Mesodermal cell (in vitro differentiated cells): ENCODE measurements at regions not wholly inside any gene's neighbourhood (a gene's known extent, or its start where the extent isn't known, plus 50 kb on each side); places are given as distances from the start of the nearest gene placed in this dataset.
"Not testable (repeated sequence)": the region's sequence is repeated elsewhere in the genome, so short reads cannot be mapped to it uniquely, and the experiment has no call there.

Experiments
- H3K27ac ChIP-seq: 2 replicates; pipeline ENCODE4 v1.7.0; 2013; ENCODE audit warnings: mild to moderate bottlenecking, low read depth, low read length, moderate library complexity; ENCODE audit not compliant: severe bottlenecking
- H3K36me3 ChIP-seq: 2 replicates; pipeline ENCODE4 v1.7.1; 2013; ENCODE audit warnings: mild to moderate bottlenecking, low read length, moderate library complexity; ENCODE audit not compliant: control insufficient read depth, insufficient read depth
- H3K4me1 ChIP-seq: one replicate; pipeline ENCODE4 v1.7.1; 2013; ENCODE audit warnings: mild to moderate bottlenecking, low read length; ENCODE audit not compliant: insufficient read depth, control insufficient read depth, poor library complexity, severe bottlenecking
- H3K4me3 ChIP-seq: 2 replicates; pipeline ENCODE4 v1.7.0; 2013; ENCODE audit warnings: low read length, control low read depth, mild to moderate bottlenecking; ENCODE audit not compliant: insufficient read depth, poor library complexity, severe bottlenecking; ENCODE audit errors: extremely low read depth
- H3K9me3 ChIP-seq: 2 replicates; pipeline ENCODE4 v1.7.1; 2013; ENCODE audit warnings: mild to moderate bottlenecking, low read length, moderate library complexity; ENCODE audit not compliant: control insufficient read depth
- WGBS, 2 experiments: methylation state at CpG; one replicate each; pipeline ENCODE4 v1.1.5; 2013; ENCODE audit warnings: missing lambda C conversion rate in 2 of 2; ENCODE audit not compliant: insufficient coverage in 2 of 2; 5-methylcytosine and 5-hydroxymethylcytosine counted together

DNA sequence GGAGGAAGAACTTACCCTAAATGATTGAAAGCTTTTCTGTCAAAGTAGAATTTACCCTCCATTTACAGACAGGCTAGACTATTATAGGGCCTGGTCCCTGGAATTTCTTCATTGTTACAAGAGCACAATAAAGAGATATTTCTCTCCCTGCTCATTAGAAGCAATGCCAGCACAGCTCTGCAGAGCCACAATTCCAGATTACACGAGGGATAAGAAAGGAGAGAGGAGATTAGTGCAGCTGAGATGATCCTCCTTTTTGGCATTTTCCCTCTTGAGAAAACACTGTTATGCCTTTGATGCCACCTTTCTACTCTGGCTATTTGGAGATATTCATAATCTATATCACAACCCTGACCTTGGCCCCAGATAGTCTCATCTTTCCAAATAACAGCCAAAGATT is 1119.5 kb upstream of the TMPRSS15 start:
- Histone ChIP-seq H3K27ac (no peak overlapping the region), H3K4me3 (no peak overlapping the region), H3K4me1 (no peaks in the 10 kb centered on the region), H3K36me3 (no peaks in the 10 kb centered on the region), H3K9me3 (no peaks in the 10 kb centered on the region)
- WGBS, 2 experiments: 67% methylated on average over 1 of the region's 1 CpG; no CpG with 5 or more reads in 1 of the 2 experiments

- Histone ChIP-seq H3K27ac (no peak overlapping the region), H3K36me3 (no peaks in the 10 kb centered on the region), H3K4me3 (no peak overlapping the region), H3K9me3 (no peaks in the 10 kb centered on the region), H3K4me1 (no peaks in the 10 kb centered on the region)
- no CpG with 5 or more reads among the region's 2 CpGs for WGBS, 2 experiments
Measured at GRCh38 chr21:19523746-19524145, 1120.2 kb upstream of the TMPRSS15 start.

DNA sequence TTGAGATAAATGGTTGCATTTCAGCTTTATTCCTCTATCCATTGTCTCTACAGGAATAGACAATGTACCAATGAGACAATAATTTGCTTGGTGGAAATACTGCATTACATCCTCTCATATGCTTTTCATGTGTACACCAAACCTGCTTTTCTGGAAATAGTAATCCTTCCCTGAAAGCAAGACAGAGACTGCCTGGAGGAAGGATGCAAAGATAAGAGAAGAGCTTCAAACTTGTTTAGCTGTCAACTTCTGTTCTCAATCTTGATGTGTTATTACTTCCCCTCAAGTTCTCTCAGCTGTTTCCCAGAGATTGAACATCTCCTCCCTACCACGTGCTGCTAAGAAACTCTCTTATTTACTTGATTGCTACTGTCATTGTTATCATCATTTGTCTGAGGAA is 1125.4 kb upstream of the TMPRSS15 start:
- Histone ChIP-seq H3K9me3 (no peaks in the 10 kb centered on the region), H3K4me3 (no peak overlapping the region), H3K27ac (no peak overlapping the region), H3K4me1 (no peaks in the 10 kb centered on the region), H3K36me3 (no peaks in the 10 kb centered on the region)
- no CpG with 5 or more reads among the region's 1 CpG for WGBS, 2 experiments

DNA sequence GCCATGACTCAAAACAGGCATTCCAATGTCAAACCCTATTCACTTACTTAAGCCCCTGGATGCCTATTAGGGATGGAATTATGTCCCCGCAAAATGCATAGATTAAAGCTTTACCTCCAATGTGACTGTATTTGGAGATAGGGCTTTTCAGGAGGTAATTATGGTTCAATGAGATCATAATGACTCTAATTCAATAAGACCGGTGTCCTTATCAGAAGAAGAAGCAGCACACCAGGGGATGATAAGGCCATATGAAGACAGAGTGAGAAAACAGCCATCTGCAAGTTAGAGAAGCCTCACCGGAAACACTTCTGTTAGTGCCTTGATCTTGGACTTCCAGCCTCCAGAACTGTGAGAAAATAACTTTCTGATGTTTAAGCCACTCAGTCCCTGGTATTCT is 1131.8 kb upstream of the TMPRSS15 start:
- no peaks in the 10 kb centered on the region for H3K9me3 ChIP-seq
- H3K36me3 ChIP-seq: no peaks in the 10 kb centered on the region
- H3K4me1 ChIP-seq: no peaks in the 10 kb centered on the region
- H3K27ac ChIP-seq: no peak overlapping the region
- H3K4me3 ChIP-seq: no peak overlapping the region
- WGBS, 2 experiments: 76 to 100% methylated on average over 1 to 2 of the region's 3 CpGs

- H3K4me1 ChIP-seq: no peaks in the 10 kb centered on the region
- H3K27ac ChIP-seq: no peak overlapping the region
- no peaks in the 10 kb centered on the region for H3K36me3 ChIP-seq
- H3K4me3 ChIP-seq: no peak overlapping the region
- WGBS, 2 experiments: 100% methylated on average over 1 of the region's 2 CpGs; no CpG with 5 or more reads in 1 of the 2 experiments
- H3K9me3 ChIP-seq: no peaks in the 10 kb centered on the region
Measured at GRCh38 chr21:19537116-19537515, 1133.5 kb upstream of the TMPRSS15 start.

DNA sequence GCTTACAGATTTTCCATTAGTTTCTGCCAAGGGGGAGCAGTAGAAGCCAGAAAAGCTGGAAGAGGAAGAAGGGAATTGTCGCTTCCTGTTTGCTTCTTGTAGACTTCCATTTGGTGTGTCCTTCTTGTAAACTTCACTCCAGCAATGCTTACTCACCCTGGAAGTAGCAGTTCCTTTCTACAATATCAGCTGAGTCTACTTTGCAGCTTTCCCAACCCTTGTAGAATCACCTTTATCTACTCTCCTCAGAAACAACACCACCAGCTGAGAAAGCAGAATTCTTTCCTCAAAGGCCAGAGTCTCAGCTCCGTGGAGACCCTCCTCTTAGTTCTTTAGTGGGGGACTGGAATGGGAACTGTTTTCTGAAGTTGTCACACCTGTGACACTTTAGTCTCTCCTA is 1136.7 kb upstream of the TMPRSS15 start:
- peaks cover 5% of the 10 kb centered on the region for H3K9me3 ChIP-seq
- WGBS, 2 experiments: no CpG with 5 or more reads among the region's 2 CpGs
- no peak overlapping the region for H3K27ac ChIP-seq
- H3K4me1 ChIP-seq: no peaks in the 10 kb centered on the region
- H3K36me3 ChIP-seq: no peaks in the 10 kb centered on the region
- H3K4me3 ChIP-seq: no peak overlapping the region

DNA sequence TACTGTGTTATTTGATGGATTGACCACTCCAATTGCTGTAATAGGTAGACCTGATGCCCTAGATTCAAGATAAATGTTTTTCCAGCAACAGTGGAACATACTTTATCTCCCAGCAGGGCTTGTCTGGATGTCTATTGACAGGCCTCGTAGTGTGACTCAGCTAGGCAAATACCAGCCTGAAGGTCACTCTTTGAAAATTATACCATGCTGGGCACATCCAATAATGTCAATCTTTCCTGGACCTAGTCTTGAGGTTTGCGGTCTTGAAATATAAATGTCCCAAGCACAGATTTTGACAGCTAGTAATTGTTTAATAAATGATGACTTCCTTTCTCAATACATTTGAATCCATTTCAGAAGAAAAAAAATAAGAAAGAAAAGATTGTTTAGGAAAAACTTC is 1138.0 kb upstream of the TMPRSS15 start:
- 46 to 67% methylated on average over 1 of the region's 2 CpGs for WGBS, 2 experiments
- Histone ChIP-seq H3K4me1 (no peaks in the 10 kb centered on the region), H3K36me3 (no peaks in the 10 kb centered on the region), H3K9me3 (peaks cover 5% of the 10 kb centered on the region), H3K27ac (no peak overlapping the region), H3K4me3 (no peak overlapping the region)

- not testable (repeated sequence) for H3K4me3 ChIP-seq, H3K36me3 ChIP-seq, H3K9me3 ChIP-seq, H3K4me1 ChIP-seq, H3K27ac ChIP-seq
- WGBS, 2 experiments: 83 to 86% methylated on average over 3 to 4 of the region's 4 CpGs
Measured at GRCh38 chr21:19544493-19544892, 1140.9 kb upstream of the TMPRSS15 start.

GRCh38 chr21:19547951-19548840 is 1144.6 kb upstream of the TMPRSS15 start:
- Histone ChIP-seq H3K36me3 (no peaks in the 10 kb centered on the region), H3K27ac (no peak overlapping the region), H3K4me3 (no peak overlapping the region), H3K4me1 (no peaks in the 10 kb centered on the region), H3K9me3 (peaks cover 11% of the 10 kb centered on the region)
- WGBS, 2 experiments: 91% methylated on average over 4 of the region's 7 CpGs; no CpG with 5 or more reads in 1 of the 2 experiments

DNA sequence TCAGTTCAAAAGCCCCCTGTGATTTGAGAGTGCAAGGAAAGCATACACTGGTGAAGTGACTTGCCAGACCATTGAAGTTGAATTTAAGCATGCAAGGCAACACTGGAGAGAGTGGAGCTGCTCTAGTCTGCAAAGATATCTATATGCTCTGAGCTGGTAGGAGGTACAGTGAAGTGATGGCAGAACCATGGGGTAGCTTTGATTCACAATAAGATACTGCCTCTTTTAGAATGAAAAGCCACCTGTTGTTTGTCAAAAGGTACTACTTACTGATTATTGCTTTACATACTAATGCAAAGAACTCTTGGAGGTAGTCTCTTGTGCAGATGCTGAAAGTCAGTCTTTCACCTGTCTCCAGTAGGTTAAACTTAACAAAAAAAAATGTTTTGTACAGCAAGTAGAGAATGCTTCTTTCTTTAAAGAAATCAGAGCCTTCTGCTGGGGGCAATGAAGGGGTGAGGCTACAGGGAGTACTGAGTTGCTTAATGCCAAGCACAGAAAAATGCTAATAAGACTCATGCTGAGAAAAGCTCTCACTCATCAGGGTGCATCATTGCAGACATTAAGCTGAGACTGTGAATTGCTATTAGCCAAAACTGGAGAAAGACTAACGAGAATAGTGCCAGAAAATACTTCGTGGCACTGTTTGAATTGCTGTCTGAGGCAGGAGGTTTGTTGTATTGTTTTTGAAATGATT is 1150.5 kb upstream of the TMPRSS15 start:
- 0 to 8% methylated on average over 1 to 2 of the region's 2 CpGs for WGBS, 2 experiments
- H3K4me3 ChIP-seq: no peak overlapping the region
- H3K27ac ChIP-seq: no peak overlapping the region
- no peaks in the 10 kb centered on the region for H3K4me1 ChIP-seq
- no peaks in the 10 kb centered on the region for H3K36me3 ChIP-seq
- H3K9me3 ChIP-seq: peaks cover 6% of the 10 kb centered on the region

DNA sequence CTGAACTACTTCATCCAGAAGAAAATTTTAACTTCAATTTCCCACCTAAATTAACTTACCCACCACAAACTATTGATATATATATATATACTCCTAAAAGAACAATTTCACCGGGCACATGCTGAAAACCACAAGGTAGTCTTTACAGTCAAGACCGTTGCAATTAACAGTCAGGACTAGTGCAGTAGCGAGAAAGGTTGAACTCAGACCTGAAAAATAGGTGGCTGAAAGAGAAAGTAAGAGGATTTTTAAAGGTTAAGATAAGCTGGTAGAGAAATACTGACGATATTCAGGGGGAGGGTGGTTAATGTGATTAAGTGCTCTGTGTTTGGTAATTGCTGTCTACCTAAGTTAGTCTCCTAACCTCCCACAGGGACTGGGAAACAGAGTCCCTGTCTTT is 1153.5 kb upstream of the TMPRSS15 start:
- WGBS, 2 experiments: 77 to 81% methylated on average over 2 to 4 of the region's 4 CpGs
- Histone ChIP-seq H3K4me3 (no peak overlapping the region), H3K4me1 (no peaks in the 10 kb centered on the region), H3K9me3 (peaks cover under 1% of the 10 kb centered on the region), H3K27ac (no peak overlapping the region), H3K36me3 (no peaks in the 10 kb centered on the region)
